Muscle layer of colon (tissue), 2 donors: ENCODE measurements at regions not wholly inside any gene's neighbourhood (a gene's known extent, or its start where the extent isn't known, plus 50 kb on each side); places are given as distances from the start of the nearest gene placed in this dataset.
"Not testable (repeated sequence)": the region's sequence is repeated elsewhere in the genome, so short reads cannot be mapped to it uniquely, and the experiment has no call there.

Experiments
- H3K27ac ChIP-seq: one replicate; pipeline ENCODE4 v1.7.0; 2013; ENCODE audit warnings: low read depth, mild to moderate bottlenecking, low read length, moderate library complexity
- H3K27me3 ChIP-seq, 2 donors: one replicate each; pipeline ENCODE4 v1.7.0; 2013; ENCODE audit warnings: low read length in 2 of 2, mild to moderate bottlenecking in 2 of 2; ENCODE audit not compliant: insufficient read depth in 2 of 2, control insufficient read depth in 1 of 2
- H3K36me3 ChIP-seq: one replicate; pipeline ENCODE4 v1.7.0; 2013; ENCODE audit warnings: mild to moderate bottlenecking, low read length; ENCODE audit not compliant: insufficient read depth
- H3K4me1 ChIP-seq: one replicate; pipeline ENCODE4 v1.7.0; 2013; ENCODE audit warnings: mild to moderate bottlenecking, low read length; ENCODE audit not compliant: insufficient read depth
- H3K4me3 ChIP-seq, 2 donors: one replicate each; pipeline ENCODE4 v1.7.0; 2013; ENCODE audit warnings: low read length in 2 of 2, low read depth in 1 of 2, mild to moderate bottlenecking in 1 of 2, moderate library complexity in 1 of 2
- H3K9ac ChIP-seq: one replicate; pipeline ENCODE4 v1.7.0; 2013; ENCODE audit warnings: low read length
- H3K9me3 ChIP-seq: one replicate; pipeline ENCODE4 v1.7.0; 2013; ENCODE audit warnings: mild to moderate bottlenecking, low read length
- donor health status: abdominal sarcoma.
- donor health status: Adenocarcinoma of cecum.

DNA sequence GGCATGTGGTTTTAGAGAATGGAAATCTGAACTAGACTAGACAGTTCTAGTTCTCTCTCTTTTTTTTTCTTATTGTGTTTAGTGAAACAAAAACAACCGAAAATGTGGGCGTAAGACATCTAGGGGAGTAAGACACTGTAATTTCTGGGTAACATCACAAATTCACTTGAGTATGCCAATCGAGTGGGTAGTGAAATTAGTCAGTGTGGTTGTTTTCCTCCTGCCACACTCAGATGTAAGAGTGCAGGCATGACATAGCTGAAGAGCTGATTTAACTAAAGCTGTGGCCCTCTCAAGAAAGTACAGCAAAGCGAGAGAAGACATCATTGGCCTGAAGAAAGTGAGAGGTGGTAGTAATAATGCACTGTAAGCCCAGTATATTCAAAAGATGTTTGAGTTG, 1585.3 kb upstream of the AGA start:
- Histone ChIP-seq H3K9me3 (no peaks in the 10 kb centered on the region), H3K4me3 (no peak overlapping the region), H3K27ac (no peak overlapping the region), H3K9ac (no peak overlapping the region), H3K4me1 (no peaks in the 10 kb centered on the region), H3K27me3 (no peaks in the 10 kb centered on the region), H3K36me3 (no peaks in the 10 kb centered on the region)

DNA sequence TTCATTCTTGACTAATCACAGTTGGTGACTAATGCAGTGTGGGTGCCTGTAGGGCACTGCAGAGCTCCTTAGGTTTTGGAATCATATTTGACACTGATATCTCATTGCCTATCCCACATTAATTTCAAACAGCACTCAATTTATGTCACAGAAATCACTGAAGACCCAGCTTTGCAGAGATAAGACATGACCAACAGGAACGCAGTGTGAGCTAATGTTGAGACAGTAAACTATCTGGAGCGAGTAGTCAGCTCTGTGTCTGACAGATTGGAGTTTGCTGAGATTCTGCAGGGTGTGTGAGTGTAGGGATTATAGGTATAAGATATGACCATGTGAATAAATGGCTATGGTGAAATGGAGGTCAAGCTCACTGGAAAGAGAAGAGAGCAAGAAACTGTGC, 1586.1 kb upstream of the AGA start:
- Histone ChIP-seq H3K9me3 (no peaks in the 10 kb centered on the region), H3K36me3 (no peaks in the 10 kb centered on the region), H3K27me3 (no peaks in the 10 kb centered on the region), H3K9ac (no peak overlapping the region), H3K4me1 (no peaks in the 10 kb centered on the region), H3K27ac (no peak overlapping the region), H3K4me3 (no peak overlapping the region)

DNA sequence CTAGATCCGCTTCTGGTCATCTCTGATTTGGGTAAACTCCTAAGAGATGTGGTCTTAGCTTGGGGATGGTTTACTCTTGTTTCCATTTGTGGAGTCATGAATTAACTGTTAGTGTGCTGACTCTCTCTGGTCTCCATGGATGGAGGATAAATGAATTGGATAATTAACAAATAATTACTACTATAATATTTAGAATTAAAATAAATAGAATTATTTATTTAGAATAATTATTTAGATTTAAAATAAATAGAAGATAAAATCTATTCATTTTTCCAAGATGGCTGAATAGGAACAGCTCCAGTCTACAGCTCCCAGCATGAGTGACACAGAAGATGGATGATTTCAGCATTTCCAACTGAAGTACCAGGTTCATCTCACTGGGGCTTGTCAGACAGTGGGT, 1587.4 kb upstream of the AGA start:
- Histone ChIP-seq H3K4me1 (no peaks in the 10 kb centered on the region), H3K27me3 (no peaks in the 10 kb centered on the region), H3K9me3 (no peaks in the 10 kb centered on the region), H3K27ac (no peak overlapping the region), H3K36me3 (no peaks in the 10 kb centered on the region), H3K4me3 (no peak overlapping the region), H3K9ac (no peak overlapping the region)

DNA sequence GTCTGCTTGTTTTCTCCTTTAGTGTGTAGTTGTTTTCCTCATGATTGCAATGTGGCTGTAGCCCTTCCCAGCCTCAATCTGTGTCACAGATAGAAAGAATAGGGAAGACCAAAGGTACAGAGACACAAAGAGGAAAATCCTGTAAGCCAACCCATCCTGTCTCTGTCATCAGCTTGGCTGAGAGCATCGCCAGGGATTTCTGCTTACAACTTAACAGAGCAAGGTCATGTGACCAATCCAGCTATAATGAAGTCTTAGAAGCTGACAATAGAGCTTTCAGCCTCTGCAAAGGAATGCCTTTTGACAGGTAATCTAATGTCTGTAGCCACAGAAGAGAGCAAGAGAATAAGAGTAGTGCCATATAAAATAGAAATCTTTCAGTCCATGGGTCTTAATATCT, 1598.0 kb upstream of the AGA start:
- Histone ChIP-seq H3K4me1 (no peaks in the 10 kb centered on the region), H3K4me3 (no peak overlapping the region), H3K9ac (no peak overlapping the region), H3K27ac (no peak overlapping the region), H3K27me3 (no peaks in the 10 kb centered on the region), H3K36me3 (no peaks in the 10 kb centered on the region), H3K9me3 (no peaks in the 10 kb centered on the region)

DNA sequence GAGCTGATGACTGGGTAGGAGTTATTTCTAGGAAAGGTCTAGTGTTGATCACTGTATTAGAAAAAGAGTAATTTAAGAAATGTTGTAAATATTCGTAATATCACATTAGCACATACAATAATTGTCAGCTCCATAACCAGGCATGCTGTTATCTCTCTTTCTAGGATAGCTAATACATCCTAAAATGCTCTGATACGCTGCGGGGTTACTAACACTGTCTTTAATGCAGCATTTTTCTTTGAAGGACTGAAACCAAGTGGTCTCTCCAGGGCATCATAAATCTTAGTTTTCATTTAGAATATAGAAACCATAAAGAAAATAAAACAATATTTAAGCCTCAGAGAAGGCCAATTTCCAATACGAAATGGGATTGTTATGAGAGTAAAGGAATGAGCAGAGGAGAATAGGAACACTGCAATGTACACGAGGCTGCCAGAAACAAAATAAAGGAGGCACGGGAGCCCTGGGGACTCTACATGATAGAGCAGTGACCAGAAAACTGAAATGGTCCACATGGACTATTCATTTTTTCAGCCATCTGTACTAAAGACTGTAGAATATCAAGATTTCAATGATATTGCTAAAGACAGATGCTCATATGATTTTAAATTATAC, 1606.7 kb upstream of the AGA start:
- H3K9ac ChIP-seq = no peak overlapping the region
- no peaks in the 10 kb centered on the region for H3K36me3 ChIP-seq
- no peak overlapping the region for H3K4me3 ChIP-seq
- H3K9me3 ChIP-seq = no peaks in the 10 kb centered on the region
- H3K4me1 ChIP-seq = no peaks in the 10 kb centered on the region
- H3K27me3 ChIP-seq = no peaks in the 10 kb centered on the region
- H3K27ac ChIP-seq = no peak overlapping the region

DNA sequence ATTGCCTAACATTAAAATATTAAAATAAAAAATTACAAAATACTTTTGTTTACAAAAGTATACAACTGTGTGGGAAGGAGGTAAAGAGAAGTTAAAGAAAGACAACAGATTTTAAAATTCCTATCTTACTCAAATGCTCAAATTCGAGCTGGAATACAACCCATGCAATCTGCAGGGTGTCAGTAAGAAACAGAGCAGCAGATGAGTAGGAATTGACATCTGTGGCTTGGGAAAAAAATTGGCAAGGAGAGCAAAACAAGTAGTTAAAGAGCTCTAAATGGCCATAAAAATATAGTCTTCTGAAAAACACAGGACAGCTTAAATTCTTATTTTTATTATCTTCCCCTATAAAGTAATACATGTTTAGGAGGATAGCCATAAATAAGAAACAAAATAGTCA, 1609.0 kb upstream of the AGA start:
- no peaks in the 10 kb centered on the region for H3K27me3 ChIP-seq

DNA sequence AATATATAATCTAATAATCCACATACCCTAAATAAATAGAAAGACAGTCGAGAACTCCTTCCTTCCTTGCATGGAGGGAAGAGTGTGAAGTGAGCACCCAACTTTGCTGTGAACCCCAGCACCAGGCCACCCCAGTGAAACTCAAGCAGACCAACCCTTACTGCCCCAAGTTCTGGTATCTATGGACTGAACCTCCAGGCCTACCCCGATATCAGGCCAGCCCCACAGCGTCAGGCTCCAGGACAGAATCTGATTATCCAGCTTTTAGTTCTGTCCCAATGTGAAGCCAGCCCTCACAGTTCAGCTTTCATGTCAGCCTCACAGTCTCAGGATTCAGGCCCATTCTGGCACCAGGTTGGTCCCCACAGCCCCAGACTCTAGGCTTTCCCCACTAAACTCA, 1617.2 kb upstream of the AGA start:
- Histone ChIP-seq H3K27ac (no peak overlapping the region), H3K4me3 (no peak overlapping the region), H3K9me3 (no peaks in the 10 kb centered on the region), H3K9ac (no peak overlapping the region), H3K36me3 (no peaks in the 10 kb centered on the region), H3K27me3 (no peaks in the 10 kb centered on the region), H3K4me1 (no peaks in the 10 kb centered on the region)

More for the DNA sequence above, 1609.0 kb upstream of the AGA start:
- H3K9ac ChIP-seq = no peak overlapping the region
- no peak overlapping the region for H3K4me3 ChIP-seq
- H3K27ac ChIP-seq = no peak overlapping the region
- H3K36me3 ChIP-seq = no peaks in the 10 kb centered on the region
- no peaks in the 10 kb centered on the region for H3K9me3 ChIP-seq
- no peaks in the 10 kb centered on the region for H3K4me1 ChIP-seq

DNA sequence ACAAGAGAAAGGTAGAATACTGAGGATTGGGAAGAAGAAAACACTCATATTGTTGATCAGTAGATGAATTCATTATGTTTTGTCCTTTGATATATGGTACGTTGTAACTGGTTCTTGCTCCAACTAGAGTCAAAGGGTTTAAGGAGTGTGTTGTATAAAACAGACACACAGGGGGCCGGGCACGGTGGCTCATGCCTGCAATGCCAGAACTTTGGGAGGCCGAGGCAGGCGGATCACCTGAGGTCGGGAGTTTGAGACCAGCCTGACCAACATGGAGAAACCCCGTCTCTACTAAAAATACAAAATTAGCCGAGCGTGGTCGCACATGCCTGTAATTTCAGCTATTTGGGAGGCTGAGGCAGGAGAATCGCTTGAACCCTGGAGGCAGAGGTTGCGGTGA, 1624.0 kb upstream of the AGA start:
- not testable (repeated sequence) for H3K4me1 ChIP-seq, H3K9me3 ChIP-seq, H3K27ac ChIP-seq, H3K9ac ChIP-seq, H3K4me3 ChIP-seq, H3K36me3 ChIP-seq, H3K27me3 ChIP-seq

DNA sequence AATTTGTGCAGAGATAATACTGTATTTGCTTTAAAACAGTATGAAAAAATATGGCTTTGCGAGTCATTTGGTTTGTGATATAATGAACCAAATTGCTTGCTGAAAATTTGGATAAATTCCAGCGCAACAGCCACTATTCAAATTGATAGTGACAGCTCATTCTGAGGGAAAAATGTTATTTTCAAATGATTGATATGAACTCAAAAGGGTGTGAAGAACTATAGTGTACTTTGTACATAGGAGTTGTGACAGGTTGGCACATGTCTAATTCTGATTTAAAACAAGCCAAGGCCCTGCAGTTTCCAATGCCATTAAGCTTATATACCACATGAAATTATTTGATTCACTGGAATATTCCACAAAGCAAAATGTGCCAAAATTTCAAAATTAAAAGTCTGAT, 1628.9 kb upstream of the AGA start:
- no peaks in the 10 kb centered on the region for H3K9me3 ChIP-seq
- H3K36me3 ChIP-seq = no peaks in the 10 kb centered on the region
- H3K27me3 ChIP-seq = no peaks in the 10 kb centered on the region
- no peak overlapping the region for H3K9ac ChIP-seq
- H3K4me1 ChIP-seq = no peaks in the 10 kb centered on the region
- no peak overlapping the region for H3K27ac ChIP-seq
- H3K4me3 ChIP-seq = no peak overlapping the region

DNA sequence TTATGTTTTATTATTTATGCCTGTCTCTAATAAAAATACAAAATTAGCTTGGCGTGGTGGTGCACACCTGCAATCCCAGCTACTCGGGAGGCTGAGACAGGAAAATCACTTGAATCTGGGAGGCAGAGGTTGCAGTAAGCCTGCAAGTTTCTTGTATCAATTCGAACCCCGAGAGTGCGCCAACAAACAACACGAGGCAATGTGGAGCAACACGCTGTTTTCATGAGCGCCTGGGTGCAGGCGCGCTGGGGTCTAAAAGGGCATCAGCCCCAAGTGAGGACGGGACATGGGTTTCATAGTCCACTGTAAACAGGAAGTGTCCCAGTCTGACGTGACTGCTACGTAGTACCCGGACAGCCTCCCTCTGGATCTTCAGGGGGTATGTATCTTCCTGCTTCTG, 1634.6 kb upstream of the AGA start:
- Histone ChIP-seq H3K9me3 (no peaks in the 10 kb centered on the region), H3K27me3 (no peaks in the 10 kb centered on the region), H3K27ac (no peak overlapping the region), H3K9ac (no peak overlapping the region), H3K36me3 (no peaks in the 10 kb centered on the region), H3K4me1 (no peaks in the 10 kb centered on the region), H3K4me3 (no peak overlapping the region)

DNA sequence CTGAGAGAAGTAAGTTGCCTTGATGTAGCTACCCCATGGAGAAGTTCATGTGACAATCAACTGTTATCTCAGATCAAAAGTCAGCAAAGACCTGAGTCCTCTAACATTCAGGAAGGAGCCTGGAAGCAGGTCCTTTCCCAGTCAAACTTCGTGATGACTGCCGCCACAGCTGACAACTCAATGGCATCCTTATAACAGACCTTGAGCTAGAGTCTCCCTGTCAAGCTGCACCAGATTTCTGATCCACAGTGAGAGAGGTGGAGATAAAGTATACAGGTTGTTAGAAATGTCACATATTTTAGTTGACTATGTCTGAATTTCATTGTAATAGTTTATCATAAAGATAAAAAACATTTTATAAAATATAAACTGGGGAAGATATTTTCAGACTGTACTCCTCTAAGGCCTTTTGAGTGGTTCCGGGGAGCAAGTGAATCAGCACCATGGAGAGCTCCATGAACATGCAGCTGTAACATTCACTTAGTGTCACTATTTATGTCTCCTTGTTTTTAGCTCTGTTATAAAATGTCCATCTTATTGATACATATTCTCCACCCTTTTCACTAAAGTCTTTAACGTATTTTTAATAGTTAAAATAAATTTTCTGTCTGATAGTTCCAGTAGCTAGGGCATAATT, 1653.5 kb upstream of the AGA start:
- Histone ChIP-seq H3K9me3 (no peaks in the 10 kb centered on the region), H3K27me3 (no peaks in the 10 kb centered on the region), H3K27ac (no peak overlapping the region), H3K36me3 (no peaks in the 10 kb centered on the region), H3K9ac (no peak overlapping the region), H3K4me1 (no peaks in the 10 kb centered on the region), H3K4me3 (no peak overlapping the region)

DNA sequence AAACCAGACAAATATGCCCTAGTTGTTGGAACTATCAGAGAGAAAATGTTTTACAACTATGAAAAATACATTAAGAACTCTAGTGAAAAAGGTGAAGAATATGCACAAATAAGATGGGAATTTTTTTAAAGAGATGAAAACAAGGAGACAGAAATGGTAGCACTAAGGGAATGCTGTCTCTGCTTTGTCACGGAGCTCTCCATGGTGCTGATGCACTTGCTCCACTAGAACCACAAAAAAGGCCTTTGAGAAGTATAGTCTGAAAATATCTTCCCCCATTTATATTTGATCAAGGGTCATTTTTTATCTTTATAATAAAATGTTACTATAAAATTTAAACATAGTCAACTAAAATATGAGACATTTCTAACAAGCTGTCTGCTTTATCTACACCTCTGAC, 1655.5 kb upstream of the AGA start:
- H3K4me3 ChIP-seq = no peak overlapping the region
- no peak overlapping the region for H3K9ac ChIP-seq
- H3K9me3 ChIP-seq = no peaks in the 10 kb centered on the region
- H3K36me3 ChIP-seq = no peaks in the 10 kb centered on the region
- no peak overlapping the region for H3K27ac ChIP-seq
- H3K4me1 ChIP-seq = no peaks in the 10 kb centered on the region
- H3K27me3 ChIP-seq = no peaks in the 10 kb centered on the region
